ENCODE measurements at regions not wholly inside any gene's neighbourhood (a gene's known extent, or its start where the extent isn't known, plus 50 kb on each side); places are given as distances from the start of the nearest gene placed in this dataset.

DNA sequence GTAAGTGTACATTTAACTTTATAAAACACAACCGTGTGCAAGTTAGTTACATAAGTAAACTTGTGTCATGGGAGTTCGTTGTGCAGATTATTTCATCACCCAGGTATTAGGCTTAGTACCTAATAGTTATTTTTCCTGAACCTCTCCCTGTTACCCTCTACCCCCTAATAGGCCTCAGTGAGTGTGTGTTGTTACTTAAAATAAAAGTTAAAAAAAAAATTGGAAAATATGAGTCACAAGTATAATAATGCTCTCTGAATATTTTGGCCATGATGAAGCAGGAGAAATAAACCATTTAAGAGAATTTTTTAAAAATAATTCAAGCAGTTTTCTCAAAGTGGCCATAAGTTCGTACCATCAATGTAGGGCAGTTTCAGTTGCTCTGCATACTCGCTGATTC is 105.1 kb upstream of the GRID2 start:
- TF ChIP-seq, protein P1, sequence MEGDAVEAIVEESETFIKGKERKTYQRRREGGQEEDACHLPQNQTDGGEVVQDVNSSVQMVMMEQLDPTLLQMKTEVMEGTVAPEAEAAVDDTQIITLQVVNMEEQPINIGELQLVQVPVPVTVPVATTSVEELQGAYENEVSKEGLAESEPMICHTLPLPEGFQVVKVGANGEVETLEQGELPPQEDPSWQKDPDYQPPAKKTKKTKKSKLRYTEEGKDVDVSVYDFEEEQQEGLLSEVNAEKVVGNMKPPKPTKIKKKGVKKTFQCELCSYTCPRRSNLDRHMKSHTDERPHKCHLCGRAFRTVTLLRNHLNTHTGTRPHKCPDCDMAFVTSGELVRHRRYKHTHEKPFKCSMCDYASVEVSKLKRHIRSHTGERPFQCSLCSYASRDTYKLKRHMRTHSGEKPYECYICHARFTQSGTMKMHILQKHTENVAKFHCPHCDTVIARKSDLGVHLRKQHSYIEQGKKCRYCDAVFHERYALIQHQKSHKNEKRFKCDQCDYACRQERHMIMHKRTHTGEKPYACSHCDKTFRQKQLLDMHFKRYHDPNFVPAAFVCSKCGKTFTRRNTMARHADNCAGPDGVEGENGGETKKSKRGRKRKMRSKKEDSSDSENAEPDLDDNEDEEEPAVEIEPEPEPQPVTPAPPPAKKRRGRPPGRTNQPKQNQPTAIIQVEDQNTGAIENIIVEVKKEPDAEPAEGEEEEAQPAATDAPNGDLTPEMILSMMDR (conservative IDR thresholded peaks at IDR 0.05) = no peak
- no peak for TF ChIP-seq EZH2 (IDR thresholded peaks at IDR 0.05; ENCODE audit: low read depth)

Data from PC-9 (cell line).